ENCODE measurements at regions not wholly inside any gene's neighbourhood (a gene's known extent, or its start where the extent isn't known, plus 50 kb on each side); places are given as distances from the start of the nearest gene placed in this dataset.

GRCh38 chr4:181350615-181351415 lies 892.4 kb upstream of the TENM3 start:
- Histone ChIP-seq H3K4me1 (ENCODE audit: insufficient read depth) (no peaks in the 10 kb centered on the region), H3K27ac (ENCODE audit: low read depth) (no peak overlapping the region), H3K36me3 (ENCODE audit: insufficient read depth) (no peaks in the 10 kb centered on the region), H3K4me3 (ENCODE audit: low read depth, low read length) (no peak overlapping the region)
- no peak for DNase-seq (ENCODE audit: extremely low spot score)
- WGBS = 37% methylated on average over 9 of the region's 9 CpGs

- DNase-seq (ENCODE audit: extremely low spot score) = no peak
- Histone ChIP-seq H3K27ac (ENCODE audit: low read depth) (no peak overlapping the region), H3K36me3 (ENCODE audit: insufficient read depth) (no peaks in the 10 kb centered on the region), H3K4me3 (ENCODE audit: low read depth, low read length) (no peak overlapping the region), H3K4me1 (ENCODE audit: insufficient read depth) (no peaks in the 10 kb centered on the region)
- WGBS = 56% methylated on average over 4 of the region's 4 CpGs
Measured at GRCh38 chr4:181364504-181364903, 878.7 kb upstream of the TENM3 start.

DNA sequence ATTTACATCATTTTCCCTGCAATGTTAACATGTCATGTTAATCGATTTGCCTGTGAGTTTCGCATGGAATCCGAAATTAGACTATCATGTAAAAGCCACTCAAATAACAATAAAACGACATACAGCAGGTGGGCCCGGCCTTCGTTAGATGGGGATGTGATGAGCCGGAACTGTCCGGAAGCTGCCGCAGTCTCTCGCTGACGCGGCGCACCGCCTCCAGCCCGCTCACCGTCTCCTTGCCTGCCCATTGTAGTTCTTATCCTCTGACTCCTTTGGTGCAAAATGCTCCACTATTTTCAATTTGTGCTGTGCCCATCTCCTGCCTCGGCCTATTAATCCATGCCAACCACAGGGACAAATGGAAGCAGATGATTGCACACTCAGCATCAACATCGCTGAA lies 877.5 kb upstream of the TENM3 start:
- Histone ChIP-seq H3K36me3 (ENCODE audit: insufficient read depth) (no peaks in the 10 kb centered on the region), H3K4me1 (ENCODE audit: insufficient read depth) (no peaks in the 10 kb centered on the region), H3K27ac (ENCODE audit: low read depth) (no peak overlapping the region), H3K4me3 (ENCODE audit: low read depth, low read length) (no peak overlapping the region)
- 96% methylated on average over 18 of the region's 18 CpGs for WGBS
- no peak for DNase-seq (ENCODE audit: extremely low spot score)

DNA sequence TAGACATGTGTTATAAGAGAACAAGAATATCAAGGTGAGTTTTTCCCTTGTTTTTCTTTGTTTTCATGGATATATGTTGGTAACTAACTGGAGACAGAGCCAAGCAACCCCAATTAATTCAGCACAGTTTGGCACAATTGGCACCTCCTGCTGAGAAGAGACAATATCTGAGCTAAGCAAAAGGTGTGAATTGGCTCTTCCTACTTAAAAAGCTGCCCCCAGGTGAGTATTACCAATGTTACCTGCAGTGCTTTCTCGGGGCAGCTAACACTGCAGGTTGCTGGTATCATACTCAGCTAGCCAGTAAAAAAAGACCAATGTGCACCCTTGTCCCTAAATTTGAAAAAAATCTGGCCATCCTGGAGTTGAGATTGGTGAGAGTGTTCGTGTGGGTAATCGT lies 871.2 kb upstream of the TENM3 start:
- no peak for DNase-seq (ENCODE audit: extremely low spot score)
- 50% methylated on average over 3 of the region's 3 CpGs for WGBS
- Histone ChIP-seq H3K27ac (ENCODE audit: low read depth) (no peak overlapping the region), H3K4me1 (ENCODE audit: insufficient read depth) (no peaks in the 10 kb centered on the region), H3K36me3 (ENCODE audit: insufficient read depth) (no peaks in the 10 kb centered on the region), H3K4me3 (ENCODE audit: low read depth, low read length) (no peak overlapping the region)

DNA sequence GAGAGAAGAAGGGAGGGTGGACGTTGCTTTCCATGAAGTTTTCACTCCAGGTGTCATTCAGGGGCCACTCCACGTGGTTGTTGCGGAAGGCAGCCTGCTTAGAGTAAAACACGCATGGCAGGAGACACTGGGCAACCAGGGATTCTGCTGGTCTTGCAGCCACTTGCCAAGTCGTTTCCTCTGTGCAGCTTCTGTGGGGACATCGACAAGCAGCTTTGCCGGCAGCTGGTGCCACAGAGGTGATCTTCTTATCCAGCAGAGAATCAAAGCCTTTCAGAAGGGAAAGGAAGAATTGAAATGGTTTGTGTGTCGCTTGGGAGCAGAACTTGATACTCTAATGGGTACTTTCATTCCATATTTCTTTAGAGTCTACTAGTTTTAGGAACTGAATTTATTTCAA lies 867.1 kb upstream of the TENM3 start:
- no peak overlapping the region for H3K27ac ChIP-seq (ENCODE audit: low read depth)
- no peaks in the 10 kb centered on the region for H3K4me1 ChIP-seq (ENCODE audit: insufficient read depth)
- H3K4me3 ChIP-seq (ENCODE audit: low read depth, low read length) = no peak overlapping the region
- WGBS = 78% methylated on average over 8 of the region's 8 CpGs
- H3K36me3 ChIP-seq (ENCODE audit: insufficient read depth) = no peaks in the 10 kb centered on the region
- no peak for DNase-seq (ENCODE audit: extremely low spot score)

DNA sequence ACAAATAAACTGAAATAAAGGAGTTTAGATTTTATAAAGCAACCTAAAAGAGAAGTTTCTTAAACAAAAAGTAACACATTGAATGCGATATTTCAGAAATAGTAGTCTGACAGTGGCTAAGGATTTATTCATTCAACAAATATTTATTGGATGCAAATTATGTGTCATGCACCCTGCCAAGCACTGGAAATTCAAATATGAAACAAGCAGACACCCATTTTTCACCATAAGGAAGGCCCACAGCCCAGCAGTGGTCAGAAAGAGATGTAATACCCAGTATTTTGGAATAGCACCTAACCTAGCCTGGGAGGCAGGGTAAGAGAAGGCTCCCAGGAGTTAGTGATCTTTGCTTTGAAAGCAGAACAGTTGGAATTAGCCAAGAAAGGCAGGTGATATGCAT lies 855.1 kb upstream of the TENM3 start:
- 68% methylated on average over 1 of the region's 1 CpG for WGBS
- Histone ChIP-seq H3K36me3 (ENCODE audit: insufficient read depth) (no peaks in the 10 kb centered on the region), H3K4me3 (ENCODE audit: low read depth, low read length) (no peak overlapping the region), H3K27ac (ENCODE audit: low read depth) (no peak overlapping the region), H3K4me1 (ENCODE audit: insufficient read depth) (no peaks in the 10 kb centered on the region)
- no peak for DNase-seq (ENCODE audit: extremely low spot score)

- H3K4me1 ChIP-seq (ENCODE audit: insufficient read depth) = no peaks in the 10 kb centered on the region
- H3K4me3 ChIP-seq (ENCODE audit: low read depth, low read length) = no peak overlapping the region
- 77% methylated on average over 1 of the region's 1 CpG for WGBS
- peak; percentile 2 for DNase-seq (ENCODE audit: extremely low spot score)
- H3K27ac ChIP-seq (ENCODE audit: low read depth) = no peak overlapping the region
- H3K36me3 ChIP-seq (ENCODE audit: insufficient read depth) = no peaks in the 10 kb centered on the region
Measured at GRCh38 chr4:181416966-181417365, 826.2 kb upstream of the TENM3 start.

DNA sequence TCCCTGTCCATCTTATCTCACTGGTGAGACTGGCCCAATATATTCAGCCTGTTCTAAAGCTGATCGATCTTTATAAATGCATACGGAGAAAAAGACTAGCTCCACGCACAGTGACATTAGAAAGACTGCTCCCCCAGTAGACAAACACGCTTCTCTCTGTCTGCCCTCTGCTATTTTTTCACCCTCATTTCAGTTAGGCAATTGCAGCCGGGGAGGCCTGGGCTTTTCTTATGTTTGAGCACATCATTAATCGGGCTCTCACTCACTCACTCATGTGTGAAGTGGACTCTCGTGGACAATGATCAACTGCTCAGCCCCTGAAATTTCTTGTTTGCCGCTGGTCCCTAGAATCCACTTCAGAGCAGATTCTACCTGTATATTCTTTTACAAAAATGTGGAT lies 824.7 kb upstream of the TENM3 start:
- 76% methylated on average over 8 of the region's 8 CpGs for WGBS
- no peaks in the 10 kb centered on the region for H3K36me3 ChIP-seq (ENCODE audit: insufficient read depth)
- H3K4me3 ChIP-seq (ENCODE audit: low read depth, low read length) = no peak overlapping the region
- no peaks in the 10 kb centered on the region for H3K4me1 ChIP-seq (ENCODE audit: insufficient read depth)
- no peak overlapping the region for H3K27ac ChIP-seq (ENCODE audit: low read depth)
- no peak for DNase-seq (ENCODE audit: extremely low spot score)

DNA sequence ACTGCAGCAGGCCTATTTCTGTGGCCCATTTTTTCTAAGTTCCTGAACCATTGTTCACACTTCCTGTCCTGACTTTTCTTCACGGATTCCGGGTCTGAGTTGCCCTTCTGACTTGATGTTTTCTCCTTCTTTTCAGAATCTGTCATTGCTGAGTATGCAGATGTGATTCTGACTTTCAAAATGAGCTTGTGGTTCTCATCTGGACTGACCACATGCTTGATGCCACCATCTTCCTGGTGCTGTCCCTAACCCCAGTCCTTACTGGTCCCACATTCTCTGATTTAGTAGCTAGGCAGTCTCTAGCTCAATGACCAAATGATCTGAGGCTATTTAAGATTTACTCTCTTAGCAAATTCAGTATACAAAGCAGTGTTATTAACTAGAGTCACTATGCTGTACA lies 822.3 kb upstream of the TENM3 start:
- no peaks in the 10 kb centered on the region for H3K36me3 ChIP-seq (ENCODE audit: insufficient read depth)
- 60% methylated on average over 2 of the region's 2 CpGs for WGBS
- no peaks in the 10 kb centered on the region for H3K4me1 ChIP-seq (ENCODE audit: insufficient read depth)
- H3K27ac ChIP-seq (ENCODE audit: low read depth) = no peak overlapping the region
- H3K4me3 ChIP-seq (ENCODE audit: low read depth, low read length) = no peak overlapping the region
- DNase-seq (ENCODE audit: extremely low spot score) = no peak

DNA sequence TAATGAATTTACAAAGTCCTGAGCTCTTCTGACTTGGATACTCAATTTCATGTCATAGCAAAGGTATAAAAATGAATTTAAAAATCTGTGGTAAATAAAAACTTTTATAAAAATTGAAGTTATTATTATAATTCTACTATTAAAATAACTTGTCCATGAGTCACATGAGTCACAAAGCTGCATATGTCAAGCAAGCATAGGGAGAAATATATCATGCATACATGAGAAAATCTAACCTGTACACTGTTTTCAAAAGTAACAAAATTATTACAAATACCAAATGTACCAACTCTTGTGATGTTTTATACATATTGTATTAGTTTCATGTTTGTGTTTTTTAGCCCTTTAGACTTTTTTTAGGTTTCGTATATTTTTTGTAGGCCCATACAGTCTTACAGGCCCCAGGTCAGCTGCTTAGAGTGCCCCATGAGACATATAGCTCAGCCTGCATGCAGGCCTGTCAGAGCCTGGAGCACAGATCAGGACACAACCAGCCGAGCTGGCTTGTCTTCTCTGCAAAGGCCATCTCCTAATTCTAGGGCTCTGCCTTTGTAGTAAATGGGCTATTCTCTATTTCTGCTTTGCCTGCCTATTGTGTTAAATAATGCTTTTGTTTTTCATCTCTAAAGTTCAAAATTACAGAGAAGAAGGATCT lies 818.7 kb upstream of the TENM3 start:
- no peaks in the 10 kb centered on the region for H3K4me1 ChIP-seq (ENCODE audit: insufficient read depth)
- no peaks in the 10 kb centered on the region for H3K36me3 ChIP-seq (ENCODE audit: insufficient read depth)
- 79% methylated on average over 2 of the region's 2 CpGs for WGBS
- no peak overlapping the region for H3K27ac ChIP-seq (ENCODE audit: low read depth)
- no peak for DNase-seq (ENCODE audit: extremely low spot score)
- no peak overlapping the region for H3K4me3 ChIP-seq (ENCODE audit: low read depth, low read length)

DNA sequence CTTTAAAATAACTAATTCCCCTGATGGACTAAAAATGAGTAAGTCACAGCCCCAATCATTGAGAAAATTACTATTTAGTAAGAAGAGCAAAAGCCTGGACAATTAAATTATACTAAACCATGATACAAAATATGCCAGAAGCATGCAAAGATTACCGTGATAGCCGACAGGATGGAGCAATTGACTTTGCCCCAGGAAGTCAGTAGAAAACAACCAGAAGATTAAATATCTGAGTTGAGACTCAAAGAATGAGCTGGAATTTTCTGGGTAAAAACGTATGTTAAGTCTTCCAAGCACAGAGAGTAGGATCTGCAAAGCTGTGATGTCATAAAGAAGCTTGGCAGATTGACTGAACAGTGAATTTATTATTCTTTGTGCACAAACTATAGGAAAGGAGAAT lies 816.1 kb upstream of the TENM3 start:
- 45% methylated on average over 3 of the region's 3 CpGs for WGBS
- Histone ChIP-seq H3K27ac (ENCODE audit: low read depth) (no peak overlapping the region), H3K4me3 (ENCODE audit: low read depth, low read length) (no peak overlapping the region), H3K4me1 (ENCODE audit: insufficient read depth) (no peaks in the 10 kb centered on the region), H3K36me3 (ENCODE audit: insufficient read depth) (no peaks in the 10 kb centered on the region)
- no peak for DNase-seq (ENCODE audit: extremely low spot score)

GRCh38 chr4:181431006-181431405 lies 812.2 kb upstream of the TENM3 start:
- H3K4me1 ChIP-seq (ENCODE audit: insufficient read depth) = no peaks in the 10 kb centered on the region
- WGBS = 19% methylated on average over 1 of the region's 1 CpG

DNA sequence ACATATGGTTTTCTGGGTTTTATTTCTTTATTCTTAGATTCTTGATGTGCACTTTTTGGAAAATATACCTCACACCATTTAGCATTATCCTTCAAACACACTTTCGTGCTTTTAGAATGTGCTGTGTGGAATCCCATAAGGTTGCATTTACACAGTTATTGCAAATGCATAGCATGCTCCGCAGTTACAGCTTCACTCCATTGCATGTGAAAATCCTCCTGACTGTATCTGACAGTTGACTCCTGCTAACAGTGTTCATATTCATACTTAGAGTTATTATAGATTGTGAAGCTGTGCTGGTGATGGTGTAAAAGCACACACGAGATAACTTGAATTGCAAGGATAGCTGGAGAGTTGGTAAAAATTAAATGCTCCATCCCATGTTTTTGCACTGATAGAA lies 811.5 kb upstream of the TENM3 start:
- 72% methylated on average over 3 of the region's 3 CpGs for whole genome bisulfite sequencing
- no peaks in the 10 kb centered on the region for H3K4me1 ChIP-seq (ENCODE audit: insufficient read depth)
- H3K4me3 ChIP-seq (ENCODE audit: low read depth, low read length) = no peak overlapping the region
- H3K27ac ChIP-seq (ENCODE audit: low read depth) = no peak overlapping the region
- no peaks in the 10 kb centered on the region for H3K36me3 ChIP-seq (ENCODE audit: insufficient read depth)
- no peak for DNase-seq (ENCODE audit: extremely low spot score)

More at GRCh38 chr4:181431006-181431405, 812.2 kb upstream of the TENM3 start:
- Histone ChIP-seq H3K36me3 (ENCODE audit: insufficient read depth) (no peaks in the 10 kb centered on the region), H3K27ac (ENCODE audit: low read depth) (no peak overlapping the region), H3K4me3 (ENCODE audit: low read depth, low read length) (no peak overlapping the region)
- no peak for DNase-seq (ENCODE audit: extremely low spot score)

GRCh38 chr4:181432335-181432734 lies 810.9 kb upstream of the TENM3 start:
- no peaks in the 10 kb centered on the region for H3K4me1 ChIP-seq (ENCODE audit: insufficient read depth)
- no peak overlapping the region for H3K4me3 ChIP-seq (ENCODE audit: low read depth, low read length)
- H3K27ac ChIP-seq (ENCODE audit: low read depth) = no peak overlapping the region
- 53% methylated on average over 6 of the region's 6 CpGs for WGBS
- no peak for DNase-seq (ENCODE audit: extremely low spot score)
- no peaks in the 10 kb centered on the region for H3K36me3 ChIP-seq (ENCODE audit: insufficient read depth)
